IMR-90 (cell line): ENCODE measurements at regions not wholly inside any gene's neighbourhood (a gene's known extent, or its start where the extent isn't known, plus 50 kb on each side); places are given as distances from the start of the nearest gene placed in this dataset.

ENCODE experiments used
- ATAC-seq: fragments of 200-7000 bp; cut with Tn5 transposase; 2 replicates; pipeline ENCODE4 v1.9.1; 2020; ENCODE audit warnings: low read depth, mild to moderate bottlenecking, moderate library complexity
- BruUV-seq: library from RNA; stranded (reverse); fragments of 400-500 nt; replicated peaks from 2 replicates; lab custom pipeline; 2021; lab: Mats Ljungman, UMichigan
- CTCF ChIA-PET: fragments of 300-600 bp; formaldehyde crosslinking; extraction: SDS; loops from one replicate; lab custom pipeline; 2021; ENCODE audit warnings: antibody characterized with exemption; lab: Yijun Ruan, JAX
- POLR2A ChIA-PET: fragments of 300-600 bp; sonication (Branson Sonifier 250); formaldehyde crosslinking; loops from one replicate; lab custom pipeline; 2022; ENCODE audit warnings: antibody characterized with exemption; ENCODE audit not compliant: unreplicated experiment; lab: Charles Lee
- DNase-seq: peaks from one replicate; pipeline ENCODE4 v3.0.0; 2013
- H2AFZ ChIP-seq: replicated peaks from 2 replicates; pipeline ENCODE3; 2013; ENCODE audit warnings: low read length, mild to moderate bottlenecking; ENCODE audit not compliant: poor library complexity
- H2AK5ac ChIP-seq: 2 replicates; pipeline ENCODE4 v1.6.1; 2013; ENCODE audit warnings: low read depth, low read length, inconsistent platforms
- H2AK9ac ChIP-seq: replicated peaks from 2 replicates; pipeline ENCODE3; 2013; ENCODE audit warnings: mild to moderate bottlenecking, low read depth, low read length, moderate library complexity; ENCODE audit not compliant: poor library complexity
- H2BK120ac ChIP-seq: 2 replicates; pipeline ENCODE4 v1.6.1; 2013; ENCODE audit warnings: low read depth, low read length, inconsistent platforms
- H2BK15ac ChIP-seq: 3 replicates; pipeline ENCODE4 v1.6.1; 2013; ENCODE audit warnings: low read depth, low read length, inconsistent platforms
- H2BK20ac ChIP-seq: 2 replicates; pipeline ENCODE4 v1.6.1; 2013; ENCODE audit warnings: low read depth, mild to moderate bottlenecking, inconsistent platforms, low read length, moderate library complexity
- H2BK5ac ChIP-seq: 2 replicates; pipeline ENCODE4 v1.6.1; 2013; ENCODE audit warnings: mild to moderate bottlenecking, low read depth, low read length, inconsistent platforms; ENCODE audit not compliant: poor library complexity, severe bottlenecking
- H3K14ac ChIP-seq: replicated peaks from 2 replicates; pipeline ENCODE4 v1.6.1; 2013; ENCODE audit warnings: low read depth, low read length, inconsistent platforms
- H3K18ac ChIP-seq: 2 replicates; pipeline ENCODE4 v1.6.1; 2013; ENCODE audit warnings: low read depth, low read length, control low read depth
- H3K23ac ChIP-seq: 2 replicates; pipeline ENCODE4 v1.6.1; 2013; ENCODE audit warnings: low read depth, low read length, inconsistent platforms
- H3K27ac ChIP-seq: 2 replicates; pipeline ENCODE4 v1.5.1; 2013; ENCODE audit warnings: mild to moderate bottlenecking, control low read depth, low read length; ENCODE audit not compliant: insufficient read depth
- H3K27me3 ChIP-seq: 2 replicates; pipeline ENCODE4 v1.6.1; 2013; ENCODE audit warnings: low read length; ENCODE audit not compliant: control insufficient read depth, insufficient read depth
- H3K36me3 ChIP-seq: 2 replicates; pipeline ENCODE4 v1.6.1; 2013; ENCODE audit warnings: low read length, mixed read lengths; ENCODE audit not compliant: control insufficient read depth, insufficient read depth
- H3K4ac ChIP-seq: 2 replicates; pipeline ENCODE4 v1.6.1; 2013; ENCODE audit warnings: low read depth, low read length, inconsistent platforms
- H3K4me1 ChIP-seq: 2 replicates; pipeline ENCODE4 v1.6.1; 2013; ENCODE audit warnings: low read length, mixed read lengths; ENCODE audit not compliant: control insufficient read depth, insufficient read depth
- H3K4me2 ChIP-seq: 2 replicates; pipeline ENCODE4 v1.6.1; 2013; ENCODE audit warnings: low read depth, mild to moderate bottlenecking, control low read depth, low read length, moderate library complexity
- H3K4me3 ChIP-seq: 2 replicates; pipeline ENCODE4 v1.5.1; 2013; ENCODE audit warnings: low read depth, mild to moderate bottlenecking, control low read depth, low read length, moderate library complexity; ENCODE audit not compliant: insufficient read depth
- H3K56ac ChIP-seq: 2 replicates; pipeline ENCODE4 v1.6.1; 2013; ENCODE audit warnings: low read length, inconsistent platforms; ENCODE audit not compliant: insufficient read depth; ENCODE audit errors: extremely low read depth
- H3K79me1 ChIP-seq, 2 experiments: 2 replicates each; pipeline ENCODE4 v1.6.1; 2013; ENCODE audit warnings: low read length in 2 of 2, inconsistent platforms in 1 of 2, low read depth in 1 of 2
- H3K9ac ChIP-seq: 2 replicates; pipeline ENCODE4 v1.6.1; 2013; ENCODE audit warnings: low read depth, low read length, control low read depth
- H3K9me1 ChIP-seq: 2 replicates; pipeline ENCODE4 v1.6.1; 2013; ENCODE audit warnings: low read length, inconsistent platforms; ENCODE audit not compliant: insufficient read depth
- H3K9me3 ChIP-seq: 2 replicates; pipeline ENCODE4 v1.6.1; 2013; ENCODE audit warnings: low read length; ENCODE audit not compliant: control insufficient read depth, insufficient read depth
- H4K20me1 ChIP-seq: 2 replicates; pipeline ENCODE4 v1.6.1; 2013; ENCODE audit warnings: low read length, inconsistent platforms; ENCODE audit not compliant: insufficient read depth
- H4K5ac ChIP-seq: 2 replicates; pipeline ENCODE4 v1.6.1; 2013; ENCODE audit warnings: mild to moderate bottlenecking, low read depth, low read length, control low read depth
- H4K8ac ChIP-seq, 2 experiments: 2 replicates each; pipeline ENCODE4 v1.6.1; 2013; ENCODE audit warnings: low read depth in 2 of 2, low read length in 2 of 2, control low read depth in 1 of 2, inconsistent platforms in 1 of 2
- H4K91ac ChIP-seq: 2 replicates; pipeline ENCODE4 v1.6.1; 2013; ENCODE audit warnings: low read depth, low read length, inconsistent platforms; ENCODE audit not compliant: insufficient read depth
- BHLHE40 ChIP-seq: fragments of 150-350 bp; IDR thresholded peaks from 2 replicates; pipeline ENCODE4 v1.6.1; 2016; ENCODE audit warnings: mild to moderate bottlenecking, low read depth, low read length
- CEBPB ChIP-seq: IDR thresholded peaks from 2 replicates; pipeline ENCODE4 v1.6.1; 2012; ENCODE audit warnings: low read depth, low read length, improper control_type of control experiment
- CHD1 ChIP-seq: IDR thresholded peaks from 2 replicates; pipeline ENCODE4 v1.6.1; 2012; ENCODE audit warnings: low read depth, low read length, improper control_type of control experiment
- FOS ChIP-seq: fragments of 150-350 bp; IDR thresholded peaks from 2 replicates; pipeline ENCODE4 v1.6.1; 2016; ENCODE audit warnings: low read depth, low read length
- MAFK ChIP-seq: IDR thresholded peaks from 2 replicates; pipeline ENCODE4 v1.6.1; 2012; ENCODE audit warnings: low read depth, low read length, improper control_type of control experiment
- MAZ ChIP-seq: IDR thresholded peaks from 2 replicates; pipeline ENCODE4 v1.6.1; 2012; ENCODE audit warnings: low read depth, mild to moderate bottlenecking, low read length, improper control_type of control experiment, moderate library complexity, borderline replicate concordance
- MXI1 ChIP-seq: IDR thresholded peaks from 2 replicates; pipeline ENCODE4 v1.6.1; 2012; ENCODE audit warnings: low read depth, mild to moderate bottlenecking, low read length, moderate library complexity, borderline replicate concordance
- NFE2L2 ChIP-seq: fragments of 150-350 bp; IDR thresholded peaks from 2 replicates; pipeline ENCODE4 v1.6.1; 2016; ENCODE audit warnings: low read depth, mild to moderate bottlenecking, low read length
- POLR2A ChIP-seq: IDR thresholded peaks from 2 replicates; pipeline ENCODE4 v1.6.1; 2012; ENCODE audit warnings: mild to moderate bottlenecking, low read depth, low read length
- RAD21 ChIP-seq: IDR thresholded peaks from 2 replicates; pipeline ENCODE4 v1.6.1; 2012; ENCODE audit warnings: low read length, improper control_type of control experiment
- RCOR1 ChIP-seq: IDR thresholded peaks from 2 replicates; pipeline ENCODE4 v1.6.1; 2012; ENCODE audit warnings: mild to moderate bottlenecking, low read length, improper control_type of control experiment; ENCODE audit not compliant: insufficient replicate concordance
- RFX5 ChIP-seq: IDR thresholded peaks from 2 replicates; pipeline ENCODE4 v1.8.0; 2012; ENCODE audit warnings: low read depth, mild to moderate bottlenecking, low read length, moderate library complexity
- SMC3 ChIP-seq: fragments of 150-350 bp; IDR thresholded peaks from 2 replicates; pipeline ENCODE4 v1.6.1; 2016; ENCODE audit warnings: low read depth, mild to moderate bottlenecking, antibody characterized with exemption, low read length, moderate library complexity
- WGBS, 2 experiments: methylation state at CpG; one replicate each; pipeline versions ENCODE4 v1.1.5 to v1.1.7; 2013; ENCODE audit warnings: missing lambda C conversion rate in 2 of 2; ENCODE audit not compliant: insufficient read length in 1 of 2; ENCODE audit errors: extremely low coverage in 2 of 2; 5-methylcytosine and 5-hydroxymethylcytosine counted together
- dilution Hi-C: fragments of 300-500 bp; cut with HindIII; formaldehyde crosslinking; loops from one replicate; pipeline ENCODE4 v1.14.3; 2018; ENCODE audit warnings: low sequenced_read_pairs; ENCODE audit not compliant: unreplicated experiment
- in situ Hi-C: fragments of 300-500 bp; cut with MboI; formaldehyde crosslinking; loops from 3 replicates; pipeline ENCODE4 v1.14.3; 2019; ENCODE audit warnings: low sequenced_read_pairs, inconsistent platforms, mixed read lengths
- intact Hi-C: fragments of 100-400 bp; cut with micrococcal nuclease; formaldehyde crosslinking; loops from 2 replicates; pipeline ENCODE4 v1.10.0; 2022
- TF ChIP-seq, protein P1 (sequence below): fragments of 150-350 bp; IDR thresholded peaks from 2 replicates; pipeline ENCODE4 v1.6.1; 2017; ENCODE audit warnings: mild to moderate bottlenecking, antibody characterized with exemption, low read length, low read depth
- TF ChIP-seq, protein P2 (sequence below): fragments of 150-350 bp; IDR thresholded peaks from 2 replicates; pipeline ENCODE4 v1.6.1; 2016; ENCODE audit warnings: low read depth, mild to moderate bottlenecking, low read length, moderate library complexity, borderline replicate concordance
- TF ChIP-seq, protein P3 (sequence below): conservative IDR thresholded peaks from 2 replicates; pipeline ENCODE4 v1.5.1; 2012; ENCODE audit warnings: mild to moderate bottlenecking, low read depth, low read length, improper control_type of control experiment

DNA sequence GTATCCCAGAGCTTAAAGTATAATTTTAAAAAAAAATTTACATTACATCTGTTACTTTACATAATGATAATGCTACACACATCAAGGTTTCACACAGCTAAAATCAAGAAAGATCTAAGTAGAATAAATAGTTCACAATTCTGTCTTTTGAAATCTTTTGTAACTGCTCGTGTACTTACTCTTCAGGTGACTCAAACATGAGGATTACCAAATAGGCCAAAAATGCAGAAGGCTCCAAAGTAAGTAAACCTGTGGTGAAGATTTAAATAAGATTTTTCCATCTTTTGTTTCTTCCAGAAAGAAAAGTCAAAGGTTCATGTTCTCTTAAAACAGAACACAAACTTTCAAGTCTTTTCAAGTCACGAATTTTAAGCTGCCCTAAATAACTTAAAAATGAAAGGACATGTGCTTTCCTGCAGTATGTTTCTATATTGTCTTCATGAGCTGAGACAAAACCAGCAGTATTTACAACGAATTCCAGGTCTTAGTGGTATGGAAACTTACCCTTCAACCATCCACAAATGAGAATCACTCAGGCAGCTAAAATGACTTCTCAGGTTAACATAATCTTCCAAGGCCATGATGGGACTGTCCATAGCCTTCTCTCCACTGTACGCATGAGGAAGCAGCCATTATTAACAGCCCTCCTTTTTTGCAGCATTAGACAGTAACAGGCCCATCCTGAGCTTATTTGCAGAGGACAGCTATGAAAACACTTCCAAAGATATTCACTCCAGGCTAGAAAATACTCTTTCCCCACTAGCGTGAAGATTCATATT lies 172.8 kb upstream of the EDNRA start:
- H3K4ac ChIP-seq = no peak overlapping the region
- in situ Hi-C loops = no loop called here
- no peaks in the 10 kb centered on the region for H3K9me3 ChIP-seq
- no peak overlapping the region for H3K4me2 ChIP-seq
- no peaks in the 10 kb centered on the region for H4K20me1 ChIP-seq
- ChIA-PET CTCF (interaction anchor here (0.6 kb wide), 1 partner anchor 230 kb away, joined by 3 read pairs; no protein-coding TSS in a partner anchor), POLR2A (no interaction called here)
- H3K27me3 ChIP-seq = no peaks in the 10 kb centered on the region
- H3K4me3 ChIP-seq = no peak overlapping the region
- no peak overlapping the region for H2AK9ac ChIP-seq
- TF ChIP-seq BHLHE40 (no peak), MAFK (no peak), CEBPB (no peak), POLR2A (no peak), RAD21 (no peak), CHD1 (no peak), MXI1 (no peak), MAZ (no peak), SMC3 (no peak), FOS (no peak), RFX5 (no peak), RCOR1 (no peak), NFE2L2 (no peak)
- TF ChIP-seq, protein P1, sequence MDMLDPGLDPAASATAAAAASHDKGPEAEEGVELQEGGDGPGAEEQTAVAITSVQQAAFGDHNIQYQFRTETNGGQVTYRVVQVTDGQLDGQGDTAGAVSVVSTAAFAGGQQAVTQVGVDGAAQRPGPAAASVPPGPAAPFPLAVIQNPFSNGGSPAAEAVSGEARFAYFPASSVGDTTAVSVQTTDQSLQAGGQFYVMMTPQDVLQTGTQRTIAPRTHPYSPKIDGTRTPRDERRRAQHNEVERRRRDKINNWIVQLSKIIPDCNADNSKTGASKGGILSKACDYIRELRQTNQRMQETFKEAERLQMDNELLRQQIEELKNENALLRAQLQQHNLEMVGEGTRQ = no peak
- TF ChIP-seq, protein P2, sequence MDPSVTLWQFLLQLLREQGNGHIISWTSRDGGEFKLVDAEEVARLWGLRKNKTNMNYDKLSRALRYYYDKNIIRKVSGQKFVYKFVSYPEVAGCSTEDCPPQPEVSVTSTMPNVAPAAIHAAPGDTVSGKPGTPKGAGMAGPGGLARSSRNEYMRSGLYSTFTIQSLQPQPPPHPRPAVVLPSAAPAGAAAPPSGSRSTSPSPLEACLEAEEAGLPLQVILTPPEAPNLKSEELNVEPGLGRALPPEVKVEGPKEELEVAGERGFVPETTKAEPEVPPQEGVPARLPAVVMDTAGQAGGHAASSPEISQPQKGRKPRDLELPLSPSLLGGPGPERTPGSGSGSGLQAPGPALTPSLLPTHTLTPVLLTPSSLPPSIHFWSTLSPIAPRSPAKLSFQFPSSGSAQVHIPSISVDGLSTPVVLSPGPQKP = no peak
- TF ChIP-seq, protein P3, sequence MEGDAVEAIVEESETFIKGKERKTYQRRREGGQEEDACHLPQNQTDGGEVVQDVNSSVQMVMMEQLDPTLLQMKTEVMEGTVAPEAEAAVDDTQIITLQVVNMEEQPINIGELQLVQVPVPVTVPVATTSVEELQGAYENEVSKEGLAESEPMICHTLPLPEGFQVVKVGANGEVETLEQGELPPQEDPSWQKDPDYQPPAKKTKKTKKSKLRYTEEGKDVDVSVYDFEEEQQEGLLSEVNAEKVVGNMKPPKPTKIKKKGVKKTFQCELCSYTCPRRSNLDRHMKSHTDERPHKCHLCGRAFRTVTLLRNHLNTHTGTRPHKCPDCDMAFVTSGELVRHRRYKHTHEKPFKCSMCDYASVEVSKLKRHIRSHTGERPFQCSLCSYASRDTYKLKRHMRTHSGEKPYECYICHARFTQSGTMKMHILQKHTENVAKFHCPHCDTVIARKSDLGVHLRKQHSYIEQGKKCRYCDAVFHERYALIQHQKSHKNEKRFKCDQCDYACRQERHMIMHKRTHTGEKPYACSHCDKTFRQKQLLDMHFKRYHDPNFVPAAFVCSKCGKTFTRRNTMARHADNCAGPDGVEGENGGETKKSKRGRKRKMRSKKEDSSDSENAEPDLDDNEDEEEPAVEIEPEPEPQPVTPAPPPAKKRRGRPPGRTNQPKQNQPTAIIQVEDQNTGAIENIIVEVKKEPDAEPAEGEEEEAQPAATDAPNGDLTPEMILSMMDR = no peak
- DNase-seq (no peak), ATAC-seq (no peak)
- H3K36me3 ChIP-seq = no peaks in the 10 kb centered on the region
- H2BK5ac ChIP-seq = no peak overlapping the region
- H2AK5ac ChIP-seq = no peak overlapping the region
- no peak overlapping the region for H3K23ac ChIP-seq
- H4K8ac ChIP-seq = no peak overlapping the region
- no peak overlapping the region for H2BK120ac ChIP-seq
- intact Hi-C loops = no loop called here
- no peak overlapping the region for H2BK20ac ChIP-seq
- no peak overlapping the region for H2AFZ ChIP-seq
- no peak overlapping the region for H4K5ac ChIP-seq
- no TSS peak for BruUV-seq
- WGBS, 2 experiments = 20% methylated on average over 1 of the region's 5 CpGs; no CpG with 5 or more reads in 1 of the 2 experiments
- H3K56ac ChIP-seq = no peak overlapping the region
- no peak overlapping the region for H3K27ac ChIP-seq
- no peak overlapping the region for H3K9ac ChIP-seq
- no peaks in the 10 kb centered on the region for H3K79me1 ChIP-seq
- no peaks in the 10 kb centered on the region; the same call in 1 of the 2 replicates for H3K9me1 ChIP-seq
- no peak overlapping the region for H2BK15ac ChIP-seq
- no peak overlapping the region for H3K18ac ChIP-seq
- peaks cover 8% of the 10 kb centered on the region for H3K4me1 ChIP-seq
- dilution Hi-C loops = no loop called here
- no peak overlapping the region for H3K14ac ChIP-seq
- H4K91ac ChIP-seq = no peak overlapping the region
